GM12891 (cell line): ENCODE measurements at regions not wholly inside any gene's neighbourhood (a gene's known extent, or its start where the extent isn't known, plus 50 kb on each side); places are given as distances from the start of the nearest gene placed in this dataset.

Source experiments
- POLR2A ChIP-seq: IDR thresholded peaks from 2 replicates; pipeline ENCODE4 v1.6.1; 2011; ENCODE audit warnings: low read depth, low read length, control low read depth
- SPI1 ChIP-seq: IDR thresholded peaks from 2 replicates; pipeline ENCODE4 v1.6.1; 2011; ENCODE audit warnings: low read depth, low read length, control low read depth
- TAF1 ChIP-seq: IDR thresholded peaks from 2 replicates; pipeline ENCODE4 v1.6.1; 2011; ENCODE audit warnings: low read depth, low read length, control low read depth

DNA sequence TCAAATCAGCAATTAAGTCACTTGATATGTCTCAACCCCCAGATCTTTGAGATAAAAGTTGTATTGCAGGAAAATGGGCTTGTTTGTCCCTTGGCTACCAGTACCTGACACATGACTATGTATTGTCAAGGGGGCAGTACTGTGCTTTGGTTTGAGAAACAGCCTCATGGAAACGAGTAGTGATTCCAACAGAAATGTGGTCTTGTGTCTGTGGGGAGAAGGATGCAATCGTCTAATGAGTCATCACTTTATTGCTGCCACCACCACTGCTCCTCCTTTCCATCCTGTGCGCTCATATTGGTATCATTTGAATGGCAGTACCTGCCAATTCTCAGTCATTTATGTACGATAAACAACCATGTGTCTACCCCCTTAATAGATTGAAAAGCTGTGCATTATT is 72.8 kb upstream of the ARHGAP5 start:
- TF ChIP-seq POLR2A: no peak
- TF ChIP-seq TAF1: no peak
- no peak for TF ChIP-seq SPI1
